ENCODE measurements at regions not wholly inside any gene's neighbourhood (a gene's known extent, or its start where the extent isn't known, plus 50 kb on each side); places are given as distances from the start of the nearest gene placed in this dataset.

GRCh38 chr18:43420091-43420490 is 142.8 kb upstream of the SYT4 start:
- no peak for ATAC-seq
- H3K36me3 ChIP-seq: no peaks in the 10 kb centered on the region
- in situ Hi-C loops (cut with MboI; ENCODE audit: low sequenced_read_pairs in 4 of 4): no loop called here
- intact Hi-C loops (cut with DNase I; ENCODE audit: low total_unique reads): no loop called here
- H3K9me3 ChIP-seq: no peaks in the 10 kb centered on the region
- no peaks in the 10 kb centered on the region for H3K27me3 ChIP-seq
- TF ChIP-seq POLR2A (IDR thresholded peaks at IDR 0.05): no peak
- TF ChIP-seq CTCF (IDR thresholded peaks at IDR 0.05 in 4 of 5, conservative IDR thresholded peaks at IDR 0.05 in 1 of 5): no peak
- H3K4me1 ChIP-seq: no peaks in the 10 kb centered on the region
- no peak overlapping the region for H3K27ac ChIP-seq
- DNase-seq: no peak
- no peak overlapping the region for H3K4me3 ChIP-seq

- no peaks in the 10 kb centered on the region for H3K36me3 ChIP-seq
- no peaks in the 10 kb centered on the region for H3K4me1 ChIP-seq
- no peak overlapping the region for H3K27ac ChIP-seq
- H3K9me3 ChIP-seq: no peaks in the 10 kb centered on the region
- ATAC-seq (no peak), DNase-seq (no peak)
- no peak for TF ChIP-seq POLR2A (IDR thresholded peaks at IDR 0.05)
- no peak for TF ChIP-seq CTCF (IDR thresholded peaks at IDR 0.05 in 4 of 5, conservative IDR thresholded peaks at IDR 0.05 in 1 of 5)
- in situ Hi-C loops (cut with MboI; ENCODE audit: low sequenced_read_pairs in 4 of 4): no loop called here
- no peaks in the 10 kb centered on the region for H3K27me3 ChIP-seq
- intact Hi-C loops (cut with DNase I; ENCODE audit: low total_unique reads): no loop called here
- no peak overlapping the region for H3K4me3 ChIP-seq
These were observed 143.7 kb upstream of the SYT4 start for GRCh38 chr18:43420950-43421349.

GRCh38 chr18:43422518-43422917 is 145.2 kb upstream of the SYT4 start:
- no peak for DNase-seq
- no peak overlapping the region for H3K27ac ChIP-seq
- no peaks in the 10 kb centered on the region for H3K4me1 ChIP-seq
- no peaks in the 10 kb centered on the region for H3K36me3 ChIP-seq
- intact Hi-C loops (cut with DNase I; ENCODE audit: low total_unique reads) (no loop called here), in situ Hi-C loops (cut with MboI; ENCODE audit: low sequenced_read_pairs in 4 of 4) (no loop called here)
- H3K4me3 ChIP-seq: no peak overlapping the region
- no peaks in the 10 kb centered on the region for H3K27me3 ChIP-seq
- no peaks in the 10 kb centered on the region for H3K9me3 ChIP-seq
- no peak for ATAC-seq
- TF ChIP-seq POLR2A (IDR thresholded peaks at IDR 0.05) (no peak), CTCF (IDR thresholded peaks at IDR 0.05 in 4 of 5, conservative IDR thresholded peaks at IDR 0.05 in 1 of 5) (no peak)

GRCh38 chr18:43435851-43436250 is 158.6 kb upstream of the SYT4 start:
- intact Hi-C loops (cut with DNase I; ENCODE audit: low total_unique reads): no loop called here
- ATAC-seq (no peak), DNase-seq (no peak)
- H3K9me3 ChIP-seq: peaks cover 0 to 11% (median 0%) of the 10 kb centered on the region in 3 donors
- no peak for TF ChIP-seq POLR2A (IDR thresholded peaks at IDR 0.05)
- no peak for TF ChIP-seq CTCF (IDR thresholded peaks at IDR 0.05 in 4 of 5, conservative IDR thresholded peaks at IDR 0.05 in 1 of 5)
- no peak overlapping the region for H3K27ac ChIP-seq
- in situ Hi-C loops (cut with MboI; ENCODE audit: low sequenced_read_pairs in 4 of 4): loop anchor here in 1 of 4 donors (25.0 kb wide), 1 partner anchor 101 kb away; no protein-coding TSS in a partner anchor
- H3K27me3 ChIP-seq: no peaks in the 10 kb centered on the region
- no peaks in the 10 kb centered on the region for H3K4me1 ChIP-seq
- no peak overlapping the region for H3K4me3 ChIP-seq
- H3K36me3 ChIP-seq: no peaks in the 10 kb centered on the region

GRCh38 chr18:43442131-43442530 is 164.8 kb upstream of the SYT4 start:
- TF ChIP-seq CTCF (IDR thresholded peaks at IDR 0.05 in 4 of 5, conservative IDR thresholded peaks at IDR 0.05 in 1 of 5) (no peak), POLR2A (IDR thresholded peaks at IDR 0.05) (no peak)
- ATAC-seq (no peak), DNase-seq (no peak)
- intact Hi-C loops (cut with DNase I; ENCODE audit: low total_unique reads): no loop called here
- H3K4me3 ChIP-seq: no peak overlapping the region
- H3K9me3 ChIP-seq: peaks cover 0 to 11% (median 0%) of the 10 kb centered on the region in 3 donors
- no peaks in the 10 kb centered on the region for H3K36me3 ChIP-seq
- H3K4me1 ChIP-seq: no peaks in the 10 kb centered on the region
- in situ Hi-C loops (cut with MboI; ENCODE audit: low sequenced_read_pairs in 4 of 4): loop anchor here in 1 of 4 donors (25.0 kb wide), 1 partner anchor 95 kb away; no protein-coding TSS in a partner anchor
- H3K27me3 ChIP-seq: no peaks in the 10 kb centered on the region
- H3K27ac ChIP-seq: no peak overlapping the region
